Esophagus (tissue), 2 donors: ENCODE measurements at regions not wholly inside any gene's neighbourhood (a gene's known extent, or its start where the extent isn't known, plus 50 kb on each side); places are given as distances from the start of the nearest gene placed in this dataset.

Experiments
- H3K27ac ChIP-seq, 2 donors: one replicate each; pipeline ENCODE4 v1.5.1; 2013; ENCODE audit warnings: low read depth in 2 of 2, mild to moderate bottlenecking in 2 of 2, inconsistent platforms in 1 of 2, low read length in 1 of 2, moderate library complexity in 1 of 2
- H3K27me3 ChIP-seq, 2 donors: one replicate each; pipeline ENCODE4 v1.6.1; 2013; ENCODE audit warnings: low read length in 2 of 2, control low read depth in 1 of 2, mild to moderate bottlenecking in 1 of 2; ENCODE audit not compliant: insufficient read depth in 2 of 2, control insufficient read depth in 1 of 2
- H3K36me3 ChIP-seq, 2 donors: one replicate each; pipeline ENCODE4 v1.6.1; 2013; ENCODE audit warnings: low read length in 1 of 2; ENCODE audit not compliant: control insufficient read depth in 2 of 2, insufficient read depth in 2 of 2
- H3K4me1 ChIP-seq, 2 donors: one replicate each; pipeline ENCODE4 v1.6.1; 2013; ENCODE audit warnings: low read length in 1 of 2; ENCODE audit not compliant: control insufficient read depth in 2 of 2, insufficient read depth in 2 of 2
- H3K4me3 ChIP-seq, 2 donors: one replicate each; pipeline ENCODE4 v1.5.1; 2013; ENCODE audit warnings: low read length in 2 of 2, mild to moderate bottlenecking in 2 of 2, low read depth in 1 of 2, moderate library complexity in 1 of 2
- H3K9me3 ChIP-seq, 2 donors: one replicate each; pipeline ENCODE4 v1.6.1; 2013; ENCODE audit warnings: mild to moderate bottlenecking in 2 of 2, low read depth in 1 of 2, low read length in 1 of 2, moderate library complexity in 1 of 2; ENCODE audit not compliant: control insufficient read depth in 2 of 2, insufficient read depth in 1 of 2
- WGBS, 2 donors: extraction: QIAGEN DNeasy Blood & Tissue Kit; methylation state at CpG; one replicate each; pipeline ENCODE4 v1.1.7; 2013; 5-methylcytosine and 5-hydroxymethylcytosine counted together
- donor health status: healthy with polysubstance abuse.
- donor health status: Bipolar disorder and iron deficiency.

DNA sequence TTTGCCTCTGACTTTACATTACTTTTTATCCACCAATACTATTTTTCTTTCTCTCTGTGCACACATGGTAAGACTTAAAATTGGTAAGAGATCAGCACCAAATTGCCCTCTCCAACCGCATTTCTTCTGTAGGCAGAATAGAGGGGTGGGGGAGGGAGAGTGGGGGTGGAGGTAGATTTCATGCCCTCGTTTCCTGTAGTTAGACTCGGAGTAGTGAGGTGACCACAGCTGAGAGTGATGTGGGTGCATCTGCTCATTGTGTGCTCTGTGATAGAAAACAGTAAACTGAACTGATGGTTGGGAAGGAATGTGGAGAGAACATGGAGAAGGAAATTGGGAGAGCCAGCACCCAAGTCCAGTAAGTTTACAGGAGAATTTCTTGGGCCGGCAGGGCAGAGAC lies 498.3 kb downstream of the IRX1 start:
- no peaks in the 10 kb centered on the region for H3K9me3 ChIP-seq
- no peaks in the 10 kb centered on the region for H3K4me1 ChIP-seq
- H3K4me3 ChIP-seq = no peak overlapping the region
- no peak overlapping the region for H3K27ac ChIP-seq
- no peaks in the 10 kb centered on the region for H3K36me3 ChIP-seq
- WGBS, 2 donors = 79 to 82% methylated on average over 4 of the region's 4 CpGs
- H3K27me3 ChIP-seq = no peaks in the 10 kb centered on the region

DNA sequence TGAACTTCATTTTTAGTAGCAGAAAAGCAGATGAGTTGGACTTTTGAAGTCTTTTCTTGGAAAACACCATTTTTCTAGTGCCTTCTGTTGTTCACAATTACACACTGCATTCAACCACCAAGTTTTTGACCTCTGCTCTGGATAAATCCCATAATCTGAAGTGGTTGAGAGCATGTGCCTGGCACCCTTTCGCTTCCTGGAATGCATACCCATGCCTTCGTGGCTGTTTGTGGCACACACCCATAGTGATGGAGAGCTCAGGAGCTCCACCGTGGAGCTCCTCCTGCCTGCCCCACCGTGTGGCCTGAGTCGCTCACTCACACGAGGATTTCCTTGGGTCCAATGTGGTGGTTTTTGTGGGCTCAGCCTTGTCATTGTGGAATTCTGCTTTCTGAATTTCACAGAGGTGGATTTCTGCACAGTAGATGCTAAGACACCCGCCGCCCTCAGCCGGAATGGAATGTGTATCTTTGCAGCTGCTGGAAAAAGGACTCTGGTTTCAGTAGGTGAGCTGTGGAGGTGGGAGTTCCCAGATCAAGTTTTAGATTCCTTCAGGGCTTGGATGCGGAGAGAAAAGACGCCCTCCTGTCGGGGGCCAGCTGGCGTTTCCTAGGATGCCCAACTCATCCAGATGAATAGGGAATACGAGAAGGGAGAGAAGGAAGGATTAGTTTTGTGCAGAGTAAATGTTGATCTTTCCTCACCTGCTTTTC lies 500.4 kb downstream of the IRX1 start:
- Histone ChIP-seq H3K9me3 (no peaks in the 10 kb centered on the region), H3K36me3 (no peaks in the 10 kb centered on the region), H3K27me3 (no peaks in the 10 kb centered on the region), H3K4me1 (no peaks in the 10 kb centered on the region), H3K27ac (no peak overlapping the region), H3K4me3 (no peak overlapping the region)
- WGBS, 2 donors = 50 to 60% methylated on average over 14 of the region's 14 CpGs

- H3K4me3 ChIP-seq = no peak overlapping the region
- no peaks in the 10 kb centered on the region for H3K4me1 ChIP-seq
- H3K36me3 ChIP-seq = no peaks in the 10 kb centered on the region
- H3K9me3 ChIP-seq = no peaks in the 10 kb centered on the region
- H3K27me3 ChIP-seq = no peaks in the 10 kb centered on the region
- 68 to 79% methylated on average over 6 of the region's 6 CpGs for WGBS, 2 donors
- H3K27ac ChIP-seq = no peak overlapping the region
Measured at GRCh38 chr5:4097199-4097598, 501.6 kb downstream of the IRX1 start.

DNA sequence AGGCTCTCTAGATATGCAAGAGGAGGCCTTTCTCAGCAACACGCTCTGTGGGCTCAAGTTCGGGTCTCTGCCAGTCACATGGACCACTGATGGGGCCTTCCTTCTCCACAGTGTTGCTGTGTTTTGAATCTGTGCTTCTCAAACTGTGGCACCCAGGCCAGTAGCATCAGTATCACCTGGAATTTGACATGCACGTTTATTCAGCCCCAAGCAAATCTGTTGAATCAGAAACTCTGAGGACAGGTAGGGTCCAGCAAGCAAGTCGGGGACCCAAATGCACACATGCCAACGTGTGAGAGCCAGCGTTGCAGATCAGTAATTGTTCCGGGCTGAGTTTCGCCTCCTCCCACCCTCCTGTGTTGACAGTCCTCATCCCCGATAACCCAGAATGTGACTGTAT lies 502.6 kb downstream of the IRX1 start:
- H3K4me1 ChIP-seq = no peaks in the 10 kb centered on the region
- H3K9me3 ChIP-seq = peaks cover 0 to 2% of the 10 kb centered on the region in 2 donors
- no peaks in the 10 kb centered on the region for H3K36me3 ChIP-seq
- WGBS, 2 donors = 84 to 89% methylated on average over 9 of the region's 9 CpGs
- no peak overlapping the region for H3K4me3 ChIP-seq
- H3K27ac ChIP-seq = no peak overlapping the region
- no peaks in the 10 kb centered on the region for H3K27me3 ChIP-seq

DNA sequence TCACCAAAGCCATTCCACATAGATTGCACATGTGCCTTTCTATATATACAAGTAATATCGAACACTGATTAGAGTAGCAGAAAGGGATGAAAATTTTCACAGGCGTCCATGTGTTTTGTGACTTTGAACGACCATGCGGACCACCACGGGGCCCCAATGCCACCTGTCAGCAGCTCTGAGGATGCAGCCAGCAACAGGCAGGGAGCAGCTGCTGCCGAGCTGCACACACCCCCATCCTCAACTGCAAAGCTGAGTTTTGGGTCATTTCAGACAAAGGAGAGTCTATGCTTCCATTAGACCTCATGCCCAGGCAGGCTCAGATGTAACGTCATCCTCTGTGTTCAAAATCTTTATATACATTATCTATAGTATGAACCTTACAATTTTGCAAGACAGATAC lies 503.8 kb downstream of the IRX1 start:
- H3K9me3 ChIP-seq = peaks cover 0 to 2% of the 10 kb centered on the region in 2 donors
- WGBS, 2 donors = 61 to 62% methylated on average over 7 of the region's 7 CpGs
- H3K4me3 ChIP-seq = no peak overlapping the region
- no peaks in the 10 kb centered on the region for H3K36me3 ChIP-seq
- H3K4me1 ChIP-seq = no peaks in the 10 kb centered on the region
- no peak overlapping the region for H3K27ac ChIP-seq
- H3K27me3 ChIP-seq = no peaks in the 10 kb centered on the region

- Histone ChIP-seq H3K27me3 (no peaks in the 10 kb centered on the region), H3K4me1 (no peaks in the 10 kb centered on the region), H3K36me3 (no peaks in the 10 kb centered on the region), H3K4me3 (no peak overlapping the region), H3K27ac (no peak overlapping the region), H3K9me3 (peaks cover 0 to 2% of the 10 kb centered on the region in 2 donors)
- WGBS, 2 donors = 59 to 60% methylated on average over 14 of the region's 14 CpGs
Measured at GRCh38 chr5:4100739-4101138, 505.1 kb downstream of the IRX1 start.

GRCh38 chr5:4101189-4101588 lies 505.6 kb downstream of the IRX1 start:
- Histone ChIP-seq H3K9me3 (peaks cover 0 to 2% of the 10 kb centered on the region in 2 donors), H3K36me3 (no peaks in the 10 kb centered on the region), H3K4me1 (no peaks in the 10 kb centered on the region), H3K4me3 (no peak overlapping the region), H3K27me3 (no peaks in the 10 kb centered on the region), H3K27ac (no peak overlapping the region)
- WGBS, 2 donors = 68% methylated on average over 12 of the region's 12 CpGs

DNA sequence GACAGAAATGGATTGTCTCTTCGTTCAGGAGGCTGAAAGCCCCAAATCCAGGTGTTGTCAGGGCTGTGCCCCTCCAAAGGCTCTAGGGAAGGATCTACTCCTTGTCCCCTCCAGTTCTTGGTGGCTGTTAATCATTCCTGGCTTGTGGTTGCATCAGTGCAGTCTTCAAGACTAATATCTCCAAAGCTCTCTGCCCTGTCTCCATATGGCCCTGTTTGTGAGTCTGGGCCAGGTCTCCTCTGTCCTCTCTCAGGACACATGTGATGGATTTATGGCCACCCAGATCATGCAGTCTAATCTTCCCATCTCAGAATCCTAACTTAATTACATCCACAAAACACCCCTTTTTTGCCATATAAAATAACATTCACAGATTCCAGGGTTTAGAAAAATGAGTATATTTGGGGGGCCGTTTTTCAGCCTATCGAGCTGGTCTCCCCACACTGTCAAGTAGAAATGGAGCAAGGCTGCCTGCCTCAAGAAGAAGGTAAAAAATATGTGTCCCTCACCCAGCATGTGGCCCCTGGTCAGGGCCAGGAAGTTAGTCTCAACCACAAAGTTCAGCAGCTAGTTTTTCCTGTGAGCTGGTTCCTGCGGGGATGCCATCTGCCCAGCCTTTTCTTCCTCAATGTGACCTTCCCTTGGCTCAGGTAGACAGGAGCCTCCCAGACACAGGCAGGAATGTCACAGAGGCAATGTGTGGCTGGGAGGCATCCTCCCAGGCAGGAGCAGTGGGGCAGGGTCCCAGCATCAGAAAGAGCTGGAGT lies 509.4 kb downstream of the IRX1 start:
- Histone ChIP-seq H3K4me3 (no peak overlapping the region), H3K27me3 (no peaks in the 10 kb centered on the region), H3K36me3 (no peaks in the 10 kb centered on the region), H3K9me3 (peaks cover 0 to 2% of the 10 kb centered on the region in 2 donors), H3K27ac (no peak overlapping the region), H3K4me1 (no peaks in the 10 kb centered on the region)
- WGBS, 2 donors = 72 to 73% methylated on average over 4 of the region's 4 CpGs

DNA sequence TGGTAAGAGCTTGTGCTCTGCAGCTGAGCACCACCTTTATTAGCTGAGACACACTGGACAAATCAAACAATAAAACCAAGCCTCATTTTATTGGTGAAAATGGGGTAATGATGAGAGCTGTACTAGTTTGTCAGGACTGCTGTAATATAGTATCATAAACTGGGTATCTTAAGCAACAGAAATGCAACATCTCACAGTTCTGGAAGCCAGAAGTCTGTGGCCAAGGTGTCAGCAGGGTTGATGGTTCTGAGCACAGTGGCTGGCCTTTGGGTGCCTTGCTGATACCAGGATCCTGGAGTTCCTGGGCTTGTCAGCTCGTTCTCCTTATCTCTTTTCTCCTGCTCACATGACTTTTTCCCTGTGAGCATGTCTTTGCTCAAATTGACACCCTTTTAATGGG lies 513.1 kb downstream of the IRX1 start:
- Histone ChIP-seq H3K4me3 (no peak overlapping the region), H3K9me3 (no peaks in the 10 kb centered on the region), H3K4me1 (no peaks in the 10 kb centered on the region), H3K36me3 (no peaks in the 10 kb centered on the region), H3K27ac (no peak overlapping the region), H3K27me3 (no peaks in the 10 kb centered on the region)
- WGBS, 2 donors = 30 to 55% methylated on average over 1 of the region's 1 CpG

GRCh38 chr5:4113426-4113825 lies 517.8 kb downstream of the IRX1 start:
- Histone ChIP-seq H3K9me3 (peaks cover 0 to 2% of the 10 kb centered on the region in 2 donors), H3K27ac (no peak overlapping the region), H3K27me3 (no peaks in the 10 kb centered on the region), H3K36me3 (no peaks in the 10 kb centered on the region), H3K4me3 (no peak overlapping the region), H3K4me1 (no peaks in the 10 kb centered on the region)
- 56 to 61% methylated on average over 8 of the region's 8 CpGs for WGBS, 2 donors
